Cerebellar nuclear complex (tissue), 1 donor: ENCODE measurements at regions not wholly inside any gene's neighbourhood (a gene's known extent, or its start where the extent isn't known, plus 50 kb on each side); places are given as distances from the start of the nearest gene placed in this dataset.
"Not testable (repeated sequence)": the region's sequence is repeated elsewhere in the genome, so short reads cannot be mapped to it uniquely, and the experiment has no call there.

Source experiments
- DNase-seq, 2 experiments: peaks; one replicate each; lab custom pipeline; 2025; lab: John Stamatoyannopoulos, UW

DNA sequence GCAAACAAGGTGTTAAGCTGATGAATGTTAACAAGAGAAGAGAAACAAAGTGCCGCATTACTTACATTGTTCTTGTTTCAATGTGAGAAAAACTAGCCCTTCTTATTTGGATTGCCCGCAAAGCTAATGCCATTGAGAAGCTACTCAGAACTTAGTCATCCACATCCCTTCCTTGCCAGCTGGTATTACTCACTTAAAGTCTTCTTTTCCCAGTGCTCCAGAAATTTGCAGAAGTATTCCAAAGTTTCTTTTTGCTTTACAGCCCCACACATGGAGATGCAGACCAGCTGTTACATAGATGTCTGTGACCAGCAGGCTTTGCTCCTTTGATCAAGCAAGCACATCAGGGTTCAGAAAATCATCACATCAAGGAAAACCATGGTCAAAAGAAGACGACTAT, 529.0 kb downstream of the TBC1D32 start:
- no peak for DNase-seq

DNA sequence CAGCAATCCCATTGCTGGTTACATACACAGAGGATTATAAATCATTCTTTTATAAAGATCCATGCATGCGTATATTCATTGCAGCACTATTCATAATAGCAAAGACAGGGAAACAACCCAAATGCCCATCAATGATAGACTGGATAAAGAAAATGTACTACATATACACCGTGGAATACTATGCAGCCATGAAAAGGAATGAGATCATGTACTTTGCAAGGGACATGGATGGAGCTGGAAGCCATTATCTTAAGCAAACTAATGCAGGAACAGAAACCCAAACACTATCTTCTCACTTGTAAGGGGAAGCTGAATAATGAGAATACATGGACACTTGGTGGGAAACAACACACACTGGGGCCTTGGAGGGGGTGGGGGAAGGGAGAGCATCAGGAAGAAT, 529.7 kb downstream of the TBC1D32 start:
- no peak for DNase-seq

DNA sequence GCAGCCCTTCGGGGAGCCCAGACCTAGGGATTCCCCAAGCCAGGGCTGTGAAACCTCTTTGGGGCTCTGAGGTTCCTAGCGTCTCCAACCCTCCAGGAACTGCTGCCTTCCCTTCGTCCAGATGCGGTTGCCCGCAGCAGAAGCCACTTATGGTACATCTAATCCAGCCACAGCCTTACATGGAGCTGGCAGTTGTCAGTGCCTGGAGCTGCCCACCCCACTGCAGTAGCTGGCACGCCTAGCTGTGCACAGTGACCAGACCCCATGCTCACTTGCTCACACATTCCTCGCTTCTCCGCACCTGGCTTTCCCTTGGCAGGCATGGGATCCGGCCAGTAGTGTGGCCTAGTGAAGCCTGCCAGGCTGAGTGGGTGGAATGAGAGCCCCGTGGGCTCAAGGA, 547.6 kb downstream of the TBC1D32 start:
- DNase-seq: no peak

DNA sequence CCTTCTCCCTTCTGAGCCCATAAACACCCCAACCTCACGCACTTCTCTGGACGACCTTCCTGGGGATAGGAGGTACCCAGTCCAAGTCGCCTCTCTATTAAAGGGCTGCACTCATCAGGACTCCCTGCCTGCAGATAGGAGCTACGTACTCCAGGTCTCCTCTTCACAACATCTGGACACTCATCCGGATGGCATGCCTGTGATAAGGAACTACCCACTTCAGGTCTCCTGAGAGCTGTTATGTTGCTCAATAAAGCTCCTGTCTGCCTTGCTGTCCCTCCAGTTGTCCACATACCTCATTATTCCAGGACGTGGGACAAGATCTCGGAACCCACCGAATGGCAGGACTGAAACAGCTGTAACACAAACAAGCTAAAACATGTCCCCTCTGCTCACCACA, 548.0 kb downstream of the TBC1D32 start:
- no peak for DNase-seq

DNA sequence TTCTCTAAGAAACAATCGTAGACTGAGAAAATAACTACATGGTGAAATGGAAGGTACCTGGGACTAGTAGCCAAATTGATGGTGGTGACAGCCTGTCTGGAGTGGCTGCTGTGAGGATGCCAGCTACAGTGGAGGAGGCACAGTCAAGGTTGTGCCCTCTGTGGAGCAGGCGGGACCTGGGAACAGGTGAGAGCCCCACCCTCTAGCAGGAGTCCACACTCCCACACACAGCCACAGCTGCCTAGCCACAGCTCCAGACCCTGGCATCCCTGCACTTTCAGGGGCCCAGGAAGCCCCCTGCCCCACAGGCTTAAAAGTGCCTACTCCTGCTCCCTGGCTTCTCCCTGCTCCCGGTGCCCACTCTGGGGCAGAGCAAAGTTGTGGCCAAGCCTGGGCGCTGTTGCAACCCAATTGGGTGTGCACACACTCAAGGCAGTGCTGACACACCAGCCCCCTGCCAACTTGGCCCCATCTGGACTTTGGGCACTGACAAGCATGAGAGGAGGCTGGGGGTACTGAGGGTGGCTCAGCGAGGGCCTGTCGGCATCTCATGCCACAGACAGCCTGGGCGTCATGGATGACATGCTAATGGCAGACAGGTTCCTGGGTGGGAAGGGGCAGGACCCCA, 548.7 kb downstream of the TBC1D32 start:
- no peak for DNase-seq

DNA sequence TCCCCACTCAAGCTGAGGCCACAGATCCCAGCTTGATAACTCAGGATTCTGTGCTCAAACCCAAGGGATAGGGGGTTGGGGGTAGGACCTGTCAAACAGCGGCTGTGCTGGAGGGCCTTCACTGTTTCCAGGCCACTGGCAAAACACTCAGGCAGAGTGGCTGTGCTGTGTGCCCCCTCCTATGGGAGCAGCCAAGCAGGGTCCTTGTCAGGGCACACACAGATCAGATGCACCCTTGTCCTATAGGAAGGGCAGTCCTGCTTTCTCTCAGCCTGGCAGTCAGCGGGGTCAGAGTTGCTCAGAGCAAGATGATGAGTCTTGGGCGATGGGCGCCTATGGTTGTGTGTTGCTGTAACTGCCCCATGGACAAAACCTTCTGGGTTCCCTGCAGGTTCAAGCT, 554.8 kb downstream of the TBC1D32 start:
- DNase-seq: no peak

DNA sequence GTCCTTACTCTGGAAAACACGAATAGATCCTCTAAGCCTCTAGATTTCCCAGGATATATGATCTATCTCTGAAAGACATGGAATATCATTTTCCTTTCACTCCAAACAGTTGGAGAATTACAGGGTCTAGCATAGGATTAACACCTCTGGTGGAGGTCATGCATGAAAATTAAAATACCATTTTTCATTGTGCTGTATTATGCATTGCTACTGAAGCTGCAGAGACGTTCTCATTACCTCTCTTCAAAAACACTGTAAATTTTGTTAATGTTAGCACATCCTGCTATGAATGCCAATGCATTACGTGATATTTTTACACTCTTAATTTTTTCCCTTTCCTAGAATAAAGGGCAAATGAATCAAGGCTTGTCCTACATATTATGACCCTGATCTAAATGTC, 558.6 kb downstream of the TBC1D32 start:
- no peak for DNase-seq

DNA sequence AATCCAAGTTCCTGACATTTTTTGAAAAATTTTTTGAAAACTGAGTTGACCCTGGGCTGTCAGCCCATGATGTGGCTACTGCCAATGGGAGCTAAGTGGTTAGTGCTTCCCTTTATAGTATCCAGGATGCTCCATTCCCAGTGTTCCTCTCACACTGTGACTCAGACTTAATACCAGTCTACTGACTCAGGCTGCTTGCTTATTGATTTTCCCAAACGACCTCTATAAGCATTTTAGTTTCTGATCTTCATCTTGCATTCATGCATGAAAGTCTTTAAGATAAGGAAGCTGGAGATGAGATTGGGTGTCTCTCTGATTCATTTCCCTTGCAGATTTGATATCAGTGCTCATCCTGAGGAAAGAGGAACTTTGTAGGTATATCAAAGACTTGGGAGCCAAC, 560.0 kb downstream of the TBC1D32 start:
- DNase-seq: no peak

DNA sequence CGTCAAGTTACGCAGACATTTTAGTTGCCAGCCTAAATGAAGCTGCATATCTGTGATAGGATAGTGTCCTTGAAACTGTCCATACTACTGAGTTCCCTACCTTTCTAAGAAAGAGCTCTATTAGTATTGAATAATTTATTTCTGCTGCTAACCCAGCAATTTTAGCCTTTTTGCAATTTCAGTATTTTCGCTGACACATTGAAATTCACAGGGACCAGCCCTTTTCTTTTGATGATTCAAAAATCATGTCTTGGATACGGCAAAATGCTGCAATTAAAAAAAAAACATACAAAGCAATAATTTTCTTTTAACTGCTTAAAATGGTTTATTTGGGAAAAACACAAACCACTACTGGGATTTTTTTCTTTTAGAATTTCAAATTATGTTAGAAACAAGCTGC, 563.3 kb downstream of the TBC1D32 start:
- no peak for DNase-seq

DNA sequence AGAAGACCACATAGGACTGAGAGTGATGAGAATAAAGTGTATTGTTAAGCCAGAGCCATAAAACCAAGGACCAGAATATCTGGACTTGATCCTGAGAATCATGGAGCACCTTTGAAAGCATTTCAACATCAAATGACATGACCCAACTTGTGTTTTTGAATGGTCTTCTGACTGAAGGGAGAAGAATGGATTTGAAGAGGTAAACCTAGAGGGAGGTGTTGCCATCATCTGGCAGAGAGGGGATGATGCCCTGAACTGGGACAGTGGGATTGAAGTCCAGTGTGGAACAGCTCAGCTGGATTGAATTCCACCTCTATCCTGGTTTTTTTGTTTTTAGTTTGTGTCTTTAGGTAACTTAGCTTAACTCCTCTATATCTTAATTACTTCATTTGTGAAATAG, 570.0 kb downstream of the TBC1D32 start:
- DNase-seq: no peak

DNA sequence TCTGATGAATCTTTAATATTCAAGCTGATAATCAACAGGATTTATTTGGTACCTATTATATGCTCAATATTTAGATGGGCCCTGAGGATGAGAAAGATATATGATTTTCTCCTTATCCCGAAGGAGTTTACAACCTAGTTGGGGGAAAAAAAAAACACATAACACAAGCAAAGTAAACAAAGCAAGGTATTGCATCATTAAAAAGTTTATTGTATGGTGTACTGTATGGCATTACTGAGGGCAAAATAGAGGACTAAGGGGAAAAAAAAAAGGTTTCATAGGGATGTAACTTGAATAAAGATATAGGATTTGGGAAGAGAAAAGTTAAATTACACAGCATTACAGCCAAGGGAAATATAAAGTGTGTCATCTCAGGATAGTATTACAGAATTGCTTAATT, 574.7 kb downstream of the TBC1D32 start:
- DNase-seq: no peak

DNA sequence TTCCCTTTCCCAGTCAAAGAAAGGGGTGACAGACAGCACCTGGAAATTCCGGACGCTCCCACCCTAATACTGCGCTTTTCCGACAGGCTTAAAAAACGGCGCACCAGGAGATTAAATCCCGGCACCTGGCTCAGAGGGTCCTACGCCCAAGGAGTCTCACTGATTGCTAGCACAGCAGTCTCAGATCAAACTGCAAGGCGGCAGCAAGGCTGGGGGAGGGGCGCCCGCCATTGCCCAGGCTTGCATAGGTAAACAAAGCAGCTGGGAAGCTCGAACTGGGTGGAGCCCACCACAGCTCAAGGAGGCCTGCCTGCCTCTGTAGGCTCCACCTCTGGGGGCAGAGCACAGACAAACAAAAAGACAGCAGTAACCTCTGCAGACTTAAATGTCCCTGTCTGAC, 585.7 kb downstream of the TBC1D32 start:
- not testable (repeated sequence) for DNase-seq

DNA sequence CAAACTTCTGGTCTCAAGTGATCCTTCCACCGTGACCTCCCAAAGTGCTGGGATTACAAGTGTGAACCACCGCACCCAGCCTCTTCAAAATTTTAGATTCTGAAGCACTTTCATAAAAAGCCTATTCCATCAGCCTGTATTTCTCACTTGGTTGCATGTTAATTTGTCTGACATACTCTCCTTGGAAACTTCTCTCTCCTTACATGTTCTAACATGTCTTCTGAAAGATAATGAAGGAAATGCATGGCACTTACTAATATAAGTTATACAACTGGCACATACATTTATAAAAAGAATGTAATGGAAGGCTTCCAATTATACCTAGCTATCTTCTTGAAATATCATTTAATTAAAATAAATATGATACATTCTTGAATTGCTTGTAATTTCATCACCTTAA, 597.5 kb downstream of the TBC1D32 start:
- no peak for DNase-seq

DNA sequence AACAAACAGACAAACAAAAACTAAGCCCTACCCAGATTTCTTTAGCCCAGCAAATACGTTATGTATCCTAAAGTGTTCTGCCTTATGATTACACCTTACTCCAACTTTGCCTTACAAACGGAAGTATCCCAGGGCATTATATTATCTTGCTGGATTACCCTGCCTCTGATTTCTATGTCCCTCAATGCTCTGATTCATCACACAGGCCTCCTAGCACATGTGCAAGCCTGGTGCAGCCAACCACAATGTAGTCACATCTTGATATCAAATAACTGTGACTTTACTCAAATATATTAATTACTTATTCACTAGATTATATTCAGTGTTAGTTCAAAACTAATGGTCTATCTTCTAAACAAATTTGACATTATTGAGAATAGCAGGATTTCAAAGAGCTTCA, 598.6 kb downstream of the TBC1D32 start:
- no peak for DNase-seq

DNA sequence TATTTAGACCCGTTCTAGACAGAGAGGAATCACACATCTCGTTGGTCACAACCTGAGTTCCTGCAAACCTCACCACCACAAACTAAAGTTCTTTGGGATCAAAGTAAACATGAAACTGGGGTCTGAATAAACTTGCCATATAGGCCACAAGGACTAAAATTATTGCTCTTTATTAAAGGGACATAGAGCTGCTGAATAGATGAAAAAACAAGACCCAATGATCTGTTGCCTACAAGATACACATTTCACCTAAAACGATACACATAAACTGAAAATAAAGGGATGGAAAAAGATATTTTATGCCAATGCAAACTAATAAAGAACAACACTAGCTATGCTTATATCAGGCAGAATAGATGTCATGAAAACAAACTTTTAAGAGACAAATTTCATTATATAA, 623.0 kb downstream of the TBC1D32 start:
- DNase-seq: no peak

DNA sequence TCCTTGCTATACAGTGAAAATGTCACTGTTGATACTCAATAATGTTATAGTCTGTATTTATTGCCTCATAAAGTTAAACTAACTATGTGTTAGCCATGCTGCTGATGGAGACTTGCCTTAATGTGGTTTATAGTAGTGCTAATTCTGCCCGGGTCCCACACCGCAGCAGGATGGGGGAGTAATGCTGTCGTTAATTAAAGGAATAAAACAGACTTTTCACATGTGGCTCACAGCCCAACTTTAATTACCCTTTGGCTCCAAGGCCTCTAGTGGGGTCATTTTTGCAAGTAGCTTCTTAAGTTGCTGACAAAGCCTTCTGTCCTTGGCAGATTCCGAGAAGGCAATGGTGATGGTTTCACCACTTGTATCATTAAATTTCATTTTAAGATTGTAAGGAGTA, 634.3 kb downstream of the TBC1D32 start:
- DNase-seq: no peak

DNA sequence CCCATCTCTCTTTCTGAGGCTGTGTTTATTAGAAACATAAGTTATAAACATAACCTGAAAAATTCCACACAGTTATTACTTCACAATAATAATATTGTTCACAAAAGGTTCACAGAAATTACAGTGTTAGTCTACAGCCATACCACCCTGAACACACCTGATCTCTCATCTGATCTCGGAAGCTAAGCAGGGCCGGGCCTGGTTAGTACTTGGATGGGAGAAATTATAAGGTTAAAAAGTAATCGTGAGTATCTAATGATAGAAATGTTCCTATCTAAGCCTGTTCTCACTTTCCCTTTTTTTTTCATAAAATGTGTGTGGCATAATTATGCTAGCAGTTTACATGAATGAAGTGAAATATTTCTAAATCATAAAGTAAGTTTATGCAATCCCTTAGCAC, 647.8 kb downstream of the TBC1D32 start:
- no peak for DNase-seq

DNA sequence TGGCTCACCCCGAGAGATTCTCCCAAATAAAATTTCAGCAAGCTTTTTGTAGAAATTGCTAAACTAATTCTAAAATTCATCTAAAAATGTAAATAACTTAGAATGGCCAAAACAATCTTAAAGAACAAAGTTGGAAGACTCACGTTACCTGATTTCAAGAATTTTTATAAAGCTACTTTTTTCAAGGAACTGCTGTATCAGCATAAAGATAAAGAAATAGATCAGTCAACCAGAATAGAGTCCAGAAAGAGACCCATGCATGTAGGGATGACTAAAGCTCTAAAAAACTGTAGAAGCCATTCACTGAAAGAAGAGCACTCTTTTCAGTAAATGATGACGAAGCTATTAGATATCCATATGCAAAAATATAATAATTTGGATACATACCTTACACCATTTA, 652.1 kb downstream of the TBC1D32 start:
- DNase-seq: no peak

DNA sequence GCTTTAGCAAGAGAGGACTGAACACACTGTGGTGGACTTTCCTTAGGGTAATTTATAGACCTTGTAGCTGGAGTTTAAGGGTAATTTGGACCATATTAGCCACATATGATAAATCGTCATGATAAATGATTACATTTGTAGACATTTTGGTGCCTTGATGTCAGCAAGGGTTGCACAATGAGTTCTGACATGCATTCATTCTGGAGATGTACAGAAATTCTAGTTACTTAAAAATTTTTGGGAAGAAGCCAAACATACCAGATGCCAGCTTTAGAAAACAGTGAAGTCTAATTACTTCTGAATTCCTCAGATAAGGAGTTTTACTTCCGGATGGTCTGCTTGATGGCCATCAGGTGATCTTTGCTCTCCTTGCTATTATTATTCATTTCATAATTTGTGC, 653.1 kb downstream of the TBC1D32 start:
- DNase-seq: no peak

DNA sequence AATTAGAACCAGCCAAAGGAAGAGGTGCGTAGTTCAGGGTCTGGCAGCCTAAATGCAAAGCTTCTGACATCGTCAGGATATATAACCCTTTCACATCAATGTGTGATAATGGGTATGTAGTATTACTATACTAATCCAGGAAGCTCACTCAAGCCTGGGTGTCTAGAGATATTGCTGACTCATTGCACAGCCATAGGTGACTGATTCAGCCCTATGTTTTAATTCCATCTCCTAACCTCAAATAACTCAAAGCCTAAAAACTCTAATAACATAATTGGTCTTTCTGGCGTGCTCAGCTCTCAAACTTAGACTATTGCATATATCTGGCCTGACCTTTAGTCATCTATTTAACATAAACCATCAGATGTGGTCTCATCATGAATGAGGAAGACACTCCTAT, 658.4 kb downstream of the TBC1D32 start:
- no peak for DNase-seq

DNA sequence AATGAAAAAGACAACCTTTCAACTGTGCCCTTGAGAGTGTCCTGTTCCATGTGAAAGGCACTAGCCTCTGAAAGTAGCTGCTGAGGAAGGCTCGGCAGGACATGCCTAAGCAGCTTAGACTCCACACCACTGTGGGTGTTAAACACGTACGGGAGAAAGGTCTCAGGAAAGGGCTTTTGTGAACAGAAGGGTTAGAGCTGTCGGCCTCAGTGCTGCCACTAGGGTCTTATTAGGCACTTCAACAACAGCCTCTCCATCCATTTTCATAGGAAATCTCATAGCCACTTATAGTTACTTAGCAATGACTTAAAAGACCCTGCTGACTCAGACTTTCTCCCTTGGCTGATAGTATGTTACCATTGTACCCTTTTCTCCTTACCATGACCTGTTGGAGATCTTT, 662.8 kb downstream of the TBC1D32 start:
- no peak for DNase-seq

DNA sequence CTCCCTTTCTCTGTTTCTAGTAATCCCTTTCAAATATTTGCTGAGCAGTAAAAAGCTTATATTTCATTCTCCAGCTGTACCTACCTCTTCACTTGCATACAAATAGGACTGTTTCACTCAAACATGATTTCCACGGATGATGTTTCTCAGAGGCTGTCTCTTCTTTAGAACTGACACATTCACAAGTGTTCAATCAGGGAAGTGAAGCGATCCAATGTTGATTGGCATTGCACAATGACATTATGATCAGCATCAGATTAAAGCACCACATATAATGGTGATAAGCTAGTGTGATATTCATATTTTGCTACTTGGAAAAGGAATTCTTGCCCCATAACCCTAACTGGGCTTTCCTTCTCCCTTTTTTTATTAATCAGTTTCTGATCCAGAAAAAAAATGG, 681.8 kb downstream of the TBC1D32 start:
- no peak for DNase-seq

DNA sequence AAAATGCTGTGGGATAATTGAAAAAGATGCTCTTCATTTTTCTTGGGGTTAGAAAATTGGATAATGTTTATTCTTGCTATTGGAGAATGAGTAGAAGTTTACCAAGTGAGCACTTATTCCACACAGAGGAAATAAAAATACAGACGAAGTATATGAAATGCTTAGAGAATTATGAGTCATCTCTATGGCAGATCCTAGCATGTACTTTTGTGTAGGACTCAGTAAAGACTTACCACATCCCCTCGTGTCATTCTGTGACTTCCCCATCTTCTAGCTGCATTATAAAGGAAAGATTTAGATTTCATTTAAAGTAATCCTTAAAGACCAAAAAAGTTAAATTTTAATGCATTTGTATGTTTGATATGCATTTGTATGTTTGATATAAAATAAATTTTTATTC, 685.6 kb downstream of the TBC1D32 start:
- no peak for DNase-seq

DNA sequence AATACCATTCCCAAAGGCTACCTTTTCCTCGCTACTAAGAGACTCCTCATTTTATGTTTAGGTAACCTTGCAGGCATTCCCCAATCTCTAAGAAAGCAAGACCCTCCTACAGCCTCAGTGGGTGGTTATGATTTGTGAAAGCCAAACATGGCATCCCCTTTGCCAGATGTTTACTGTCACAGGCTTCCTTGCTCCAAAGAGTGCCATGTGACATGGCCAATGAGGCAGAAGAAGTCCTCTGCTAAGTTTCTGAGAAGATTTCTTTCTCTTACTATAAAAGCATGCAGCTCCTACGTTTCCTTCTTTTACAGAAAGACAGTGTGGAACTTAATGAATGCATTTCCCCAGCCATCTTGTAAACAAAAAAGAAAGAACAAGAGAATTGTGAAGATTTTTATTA, 688.2 kb downstream of the TBC1D32 start:
- DNase-seq: no peak

DNA sequence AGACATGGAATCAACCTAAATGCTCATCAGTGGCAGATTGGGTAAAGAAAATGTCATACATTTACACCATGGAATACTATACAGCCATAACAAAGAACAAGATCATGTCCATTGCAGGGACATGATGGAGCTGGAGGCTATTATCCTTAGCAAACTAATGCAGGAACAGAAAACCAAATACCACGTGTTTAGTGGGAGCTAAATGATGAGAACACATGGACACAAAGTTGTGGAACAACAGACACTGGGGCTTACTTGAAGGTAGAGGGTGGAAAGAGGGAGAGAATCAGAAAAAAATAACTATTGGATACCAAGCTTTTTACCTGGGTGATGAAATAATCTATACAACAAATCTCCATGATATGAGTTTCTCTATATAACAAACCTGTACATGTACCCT, 701.3 kb downstream of the TBC1D32 start:
- DNase-seq: no peak
